ENCODE measurements at regions not wholly inside any gene's neighbourhood (a gene's known extent, or its start where the extent isn't known, plus 50 kb on each side); places are given as distances from the start of the nearest gene placed in this dataset.

DNA sequence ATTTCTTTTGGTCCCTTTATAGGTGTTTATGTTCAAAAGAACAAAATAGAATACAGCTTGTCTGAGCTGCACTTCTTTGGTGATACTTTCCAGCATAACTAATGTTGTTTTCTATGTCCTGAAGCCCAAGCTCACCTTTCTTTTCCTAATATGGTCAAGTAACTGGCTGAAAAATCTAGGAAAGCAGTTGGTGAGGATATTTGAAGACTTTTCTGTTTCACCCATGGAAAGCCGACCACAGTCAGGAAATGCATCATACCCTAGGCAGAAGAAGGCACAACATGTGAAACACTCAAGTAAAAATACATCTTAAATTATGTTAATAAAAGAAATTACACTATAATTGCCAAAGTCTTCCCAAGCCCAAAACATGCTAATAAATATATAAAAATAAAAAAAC is 337.0 kb downstream of the PDGFC start:
- no peak for TF ChIP-seq GATA1 (IDR thresholded peaks at IDR 0.05; ENCODE audit: low read depth, low read length)
- TF ChIP-seq POLR2A (IDR thresholded peaks at IDR 0.05; ENCODE audit: low read length), result no peak
- DNase-seq, result no peak

DNA sequence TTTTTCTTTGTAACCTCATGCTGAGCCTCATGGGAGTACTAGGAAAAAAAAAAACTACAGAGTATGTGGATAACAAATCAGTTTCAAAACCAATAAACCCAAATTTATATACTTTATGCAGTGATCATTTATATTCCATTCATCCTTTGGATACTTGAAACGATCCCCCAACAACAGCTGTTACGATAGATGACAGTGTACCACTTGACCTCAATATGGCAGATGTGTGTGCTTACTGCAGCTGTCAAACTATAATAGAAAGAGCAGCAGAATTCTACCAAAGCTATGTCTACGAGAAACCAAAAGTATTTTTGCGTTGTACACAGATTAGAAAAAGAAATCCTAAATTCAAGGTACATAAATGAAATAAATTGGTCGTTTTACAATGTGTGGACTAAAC is 337.8 kb downstream of the PDGFC start:
- TF ChIP-seq POLR2A (IDR thresholded peaks at IDR 0.05; ENCODE audit: low read length) (no peak), GATA1 (IDR thresholded peaks at IDR 0.05; ENCODE audit: low read depth, low read length) (no peak)

DNA sequence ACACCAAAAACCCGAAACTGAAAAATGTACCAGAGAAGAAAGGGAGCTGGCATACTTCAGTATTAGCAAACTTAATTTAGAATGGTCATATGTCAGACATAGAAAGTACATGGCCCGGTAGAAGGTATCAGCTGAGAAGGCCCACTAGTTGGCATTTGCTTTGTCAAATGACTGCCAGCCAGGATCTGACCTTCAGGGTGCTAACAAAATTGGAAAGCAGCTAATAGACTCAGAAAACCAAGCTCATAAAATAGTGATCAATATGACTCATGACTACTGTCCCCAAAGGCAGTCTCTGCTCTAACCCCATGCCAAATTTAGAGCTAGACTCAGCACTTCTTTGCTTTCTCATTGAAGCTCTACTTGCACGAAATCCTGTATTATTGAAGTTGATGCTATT is 342.7 kb downstream of the PDGFC start:
- DNase-seq, result no peak
- no peak for TF ChIP-seq POLR2A (IDR thresholded peaks at IDR 0.05; ENCODE audit: low read length)
- TF ChIP-seq GATA1 (IDR thresholded peaks at IDR 0.05; ENCODE audit: low read depth, low read length), result no peak

More for the DNA sequence above, 337.8 kb downstream of the PDGFC start:
- no peak for DNase-seq

DNA sequence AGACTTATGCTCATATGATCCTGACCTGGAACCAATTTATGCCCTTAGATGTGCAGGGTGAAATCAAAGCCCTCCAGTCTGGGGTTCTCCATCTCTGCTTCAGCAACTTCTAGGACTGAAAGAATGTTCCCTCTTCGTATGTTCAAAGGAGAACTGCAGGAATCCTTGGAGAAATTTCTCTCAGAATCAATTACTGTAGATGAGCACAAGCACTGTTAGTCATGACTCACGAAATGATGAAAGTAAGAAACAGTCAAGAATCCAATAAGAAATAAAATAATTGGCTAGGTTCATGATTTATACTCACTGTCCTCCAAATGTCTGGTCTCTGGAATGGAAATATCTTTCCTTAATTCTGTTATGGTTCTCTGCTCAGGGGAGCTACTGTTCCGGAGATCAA is 348.2 kb downstream of the PDGFC start:
- no peak for TF ChIP-seq GATA1 (IDR thresholded peaks at IDR 0.05; ENCODE audit: low read depth, low read length)
- TF ChIP-seq POLR2A (IDR thresholded peaks at IDR 0.05; ENCODE audit: low read length), result no peak
- DNase-seq, result no peak

DNA sequence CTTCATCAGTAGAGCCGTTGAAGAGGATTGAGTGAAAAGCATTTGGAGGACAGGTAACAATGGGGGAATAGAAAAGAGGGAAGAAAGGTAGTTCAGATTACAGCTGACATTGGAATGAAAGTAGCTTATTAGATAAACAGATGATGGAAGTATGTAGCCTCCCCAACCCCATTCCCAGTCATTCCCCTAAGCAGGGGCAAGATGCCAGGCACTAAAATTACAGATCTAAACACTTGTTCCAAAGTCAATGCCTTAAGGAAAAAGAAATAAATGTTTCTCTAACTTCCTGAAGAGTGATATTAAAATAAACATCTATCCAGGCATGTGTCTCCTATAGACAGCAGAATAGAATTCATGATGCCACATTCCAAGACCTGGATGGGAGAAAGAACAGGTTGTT is 350.8 kb downstream of the PDGFC start:
- TF ChIP-seq GATA1 (IDR thresholded peaks at IDR 0.05; ENCODE audit: low read depth, low read length), result no peak
- no peak for TF ChIP-seq POLR2A (IDR thresholded peaks at IDR 0.05; ENCODE audit: low read length)
- DNase-seq, result no peak

DNA sequence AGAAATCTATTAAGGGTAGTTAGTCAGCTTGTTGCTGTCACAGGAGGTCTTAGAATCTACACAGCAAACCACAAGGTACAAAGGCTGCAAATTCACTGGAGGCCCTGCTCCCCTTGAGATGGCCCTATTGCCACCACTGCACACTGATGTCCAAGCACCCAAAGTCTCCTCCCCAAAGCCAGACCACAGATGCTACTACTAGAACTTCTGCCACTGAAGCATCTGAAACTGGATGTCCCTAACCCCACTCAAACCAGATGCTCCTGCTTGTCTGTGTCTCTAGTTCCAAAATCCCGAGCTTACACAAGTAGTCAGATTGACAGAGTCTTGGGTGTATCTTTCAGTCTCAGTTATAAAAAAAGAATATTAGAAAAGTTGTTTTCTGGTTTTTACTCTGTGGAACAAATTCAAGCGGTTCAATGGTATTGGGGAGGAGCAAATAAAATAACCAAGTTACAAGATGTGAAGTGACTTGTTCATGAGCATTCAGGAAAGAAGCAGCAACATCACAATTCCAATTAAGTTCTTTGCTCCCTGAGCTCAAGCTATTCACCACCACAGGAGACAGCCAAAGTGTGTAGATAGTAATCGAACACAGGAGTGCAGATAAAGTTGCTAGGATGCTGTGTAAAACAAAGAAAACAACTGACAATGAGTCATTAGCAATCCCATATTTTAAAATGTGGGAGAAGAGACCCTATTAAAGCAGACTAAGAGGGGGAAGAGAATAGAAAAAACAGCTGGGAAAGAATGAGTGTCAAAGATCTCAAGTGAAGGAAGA is 352.3 kb downstream of the PDGFC start:
- TF ChIP-seq POLR2A (IDR thresholded peaks at IDR 0.05; ENCODE audit: low read length), result no peak
- no peak for TF ChIP-seq GATA1 (IDR thresholded peaks at IDR 0.05; ENCODE audit: low read depth, low read length)
- DNase-seq, result no peak

DNA sequence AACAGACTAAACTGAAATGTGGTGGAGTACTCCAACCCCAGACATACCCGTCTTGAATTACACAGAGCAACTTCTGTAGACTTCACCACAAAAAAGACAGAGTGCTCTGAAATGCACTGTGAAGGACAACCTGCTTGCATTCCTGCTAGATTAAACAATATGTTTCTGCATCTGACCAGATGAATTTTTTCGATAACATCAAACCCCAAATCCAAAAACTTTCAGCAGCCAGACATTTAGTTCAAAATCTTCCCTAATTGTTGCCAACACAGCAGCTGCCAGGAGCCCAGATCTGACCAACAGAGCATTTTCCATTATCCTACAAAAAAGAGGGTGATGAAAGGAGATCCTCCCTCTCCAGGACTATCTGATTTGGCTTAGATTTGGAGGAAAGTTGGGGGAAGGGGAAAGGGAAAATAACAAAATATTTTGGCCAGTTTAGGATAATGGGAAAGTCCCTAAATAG is 356.5 kb downstream of the PDGFC start:
- DNase-seq, result no peak
- TF ChIP-seq POLR2A (IDR thresholded peaks at IDR 0.05; ENCODE audit: low read length) (no peak), GATA1 (IDR thresholded peaks at IDR 0.05; ENCODE audit: low read depth, low read length) (no peak)

DNA sequence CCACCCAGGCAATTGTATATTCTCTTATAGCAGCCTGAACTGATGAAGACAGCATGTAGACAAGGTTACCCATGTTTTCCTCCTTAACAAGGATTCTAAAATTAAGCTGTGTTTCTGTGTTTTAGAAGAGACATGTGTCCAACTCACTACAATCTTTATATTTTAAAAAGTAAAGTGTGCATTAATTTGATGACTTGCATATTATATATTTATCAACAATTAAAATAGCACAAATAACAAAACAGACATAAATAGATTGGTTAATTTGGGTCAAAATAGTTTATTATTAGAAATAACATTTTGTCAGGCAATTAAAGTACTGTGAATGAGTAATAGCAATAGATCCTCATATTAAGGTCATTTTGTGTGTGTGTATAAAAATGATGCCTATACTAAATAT is 357.1 kb downstream of the PDGFC start:
- DNase-seq, result no peak
- TF ChIP-seq GATA1 (IDR thresholded peaks at IDR 0.05; ENCODE audit: low read depth, low read length) (no peak), POLR2A (IDR thresholded peaks at IDR 0.05; ENCODE audit: low read length) (no peak)

DNA sequence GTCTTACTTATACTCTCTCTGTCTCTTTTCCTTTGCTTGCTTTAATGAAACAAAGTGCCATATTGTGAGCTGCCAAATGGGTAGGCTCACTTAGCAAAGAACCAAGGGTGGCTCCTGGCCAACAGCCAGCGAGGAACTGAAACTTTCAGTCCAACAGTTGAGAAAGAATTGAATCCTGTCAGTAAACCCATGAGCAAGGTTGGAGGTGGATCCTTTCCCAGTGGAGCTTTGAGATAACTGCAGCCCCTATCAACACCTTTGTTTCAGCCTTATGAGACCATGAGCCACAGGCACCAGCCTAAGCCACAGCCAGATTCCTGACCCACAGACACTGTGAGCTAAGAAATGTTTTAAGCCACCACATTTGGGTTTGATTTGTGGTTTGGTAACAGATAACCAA is 362.2 kb downstream of the PDGFC start:
- DNase-seq, result no peak
- TF ChIP-seq GATA1 (IDR thresholded peaks at IDR 0.05; ENCODE audit: low read depth, low read length) (no peak), POLR2A (IDR thresholded peaks at IDR 0.05; ENCODE audit: low read length) (no peak)

DNA sequence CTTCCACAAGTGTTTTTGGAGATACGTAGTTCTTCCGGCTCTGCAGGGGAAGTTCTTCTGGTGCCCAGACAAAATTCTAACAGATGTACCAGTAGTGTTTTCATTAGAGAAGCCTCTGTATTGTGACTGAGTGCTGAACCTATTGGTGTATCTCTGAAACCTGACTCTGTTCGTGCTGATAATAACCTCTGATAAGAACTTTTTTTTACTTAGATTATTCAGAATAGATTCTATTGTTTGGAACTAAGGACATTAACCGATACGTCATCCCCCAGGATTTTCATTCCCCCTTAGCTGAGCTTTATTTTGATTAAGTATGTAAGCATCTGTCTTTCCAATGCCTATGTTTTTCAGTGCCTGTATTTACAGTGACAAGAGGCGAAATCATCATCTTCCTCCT is 362.9 kb downstream of the PDGFC start:
- no peak for DNase-seq
- TF ChIP-seq GATA1 (IDR thresholded peaks at IDR 0.05; ENCODE audit: low read depth, low read length), result no peak
- no peak for TF ChIP-seq POLR2A (IDR thresholded peaks at IDR 0.05; ENCODE audit: low read length)

DNA sequence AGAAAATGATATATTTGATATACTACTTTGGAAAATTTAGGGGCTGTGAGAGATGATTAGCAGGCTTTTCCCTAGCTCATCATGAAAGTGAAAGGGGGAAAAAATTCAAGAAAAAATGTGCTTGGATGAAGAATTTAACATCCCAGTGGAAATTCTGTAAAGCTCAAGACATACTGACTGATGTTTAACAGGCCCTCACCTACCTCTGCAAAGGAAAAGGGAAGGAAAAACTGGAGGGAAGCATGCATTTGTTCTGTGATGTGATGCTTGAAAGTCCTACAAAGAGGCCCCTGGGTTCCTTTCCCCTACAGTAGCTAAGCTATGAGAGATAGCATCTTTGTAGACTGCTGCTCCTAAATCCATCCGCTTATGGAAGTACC is 364.1 kb downstream of the PDGFC start:
- DNase-seq, result no peak
- no peak for TF ChIP-seq POLR2A (IDR thresholded peaks at IDR 0.05; ENCODE audit: low read length)
- no peak for TF ChIP-seq GATA1 (IDR thresholded peaks at IDR 0.05; ENCODE audit: low read depth, low read length)

DNA sequence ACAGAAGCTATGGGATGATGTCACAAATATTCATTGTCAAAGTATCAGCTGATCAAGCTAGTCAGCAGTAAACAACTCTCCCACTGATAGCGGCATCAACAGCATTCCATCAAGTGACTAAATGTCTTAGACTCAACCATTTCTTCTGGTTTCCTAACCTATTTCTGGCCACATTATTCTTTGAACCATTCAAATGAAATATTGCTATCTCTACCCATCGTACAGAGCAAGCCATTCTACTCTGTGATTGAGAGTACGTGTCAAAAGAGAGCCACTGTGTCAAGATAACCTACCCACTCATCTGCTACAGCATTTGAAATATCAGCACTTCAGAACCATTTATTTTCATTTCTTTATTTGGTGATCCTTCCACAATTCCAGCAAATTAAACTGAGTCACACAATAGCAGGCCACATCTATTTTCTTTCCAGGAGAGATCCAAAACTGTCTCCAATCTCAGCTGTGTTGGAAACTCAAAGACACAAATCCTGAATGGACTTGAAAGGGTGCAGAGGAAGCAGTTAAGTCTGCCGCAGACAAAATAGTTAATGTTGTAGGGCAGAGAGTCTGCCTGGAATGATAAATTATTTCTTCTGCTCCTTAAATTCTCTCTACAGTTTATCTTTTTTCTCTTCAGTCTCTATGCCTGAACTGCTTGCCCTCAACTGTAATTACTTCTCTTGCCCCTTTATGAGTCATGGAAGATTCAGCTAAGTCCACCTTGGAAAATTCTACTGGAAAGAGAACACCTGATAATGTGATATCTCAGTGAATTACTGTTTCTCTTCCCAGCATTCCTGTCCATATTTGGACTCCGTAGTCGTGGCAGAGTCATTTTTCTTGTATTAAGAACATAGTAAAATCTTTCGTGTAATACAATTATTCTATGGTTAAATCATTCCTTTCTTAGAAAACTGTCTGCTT is 364.8 kb downstream of the PDGFC start:
- no peak for DNase-seq
- no peak for TF ChIP-seq GATA1 (IDR thresholded peaks at IDR 0.05; ENCODE audit: low read depth, low read length)
- TF ChIP-seq POLR2A (IDR thresholded peaks at IDR 0.05; ENCODE audit: low read length), result no peak

DNA sequence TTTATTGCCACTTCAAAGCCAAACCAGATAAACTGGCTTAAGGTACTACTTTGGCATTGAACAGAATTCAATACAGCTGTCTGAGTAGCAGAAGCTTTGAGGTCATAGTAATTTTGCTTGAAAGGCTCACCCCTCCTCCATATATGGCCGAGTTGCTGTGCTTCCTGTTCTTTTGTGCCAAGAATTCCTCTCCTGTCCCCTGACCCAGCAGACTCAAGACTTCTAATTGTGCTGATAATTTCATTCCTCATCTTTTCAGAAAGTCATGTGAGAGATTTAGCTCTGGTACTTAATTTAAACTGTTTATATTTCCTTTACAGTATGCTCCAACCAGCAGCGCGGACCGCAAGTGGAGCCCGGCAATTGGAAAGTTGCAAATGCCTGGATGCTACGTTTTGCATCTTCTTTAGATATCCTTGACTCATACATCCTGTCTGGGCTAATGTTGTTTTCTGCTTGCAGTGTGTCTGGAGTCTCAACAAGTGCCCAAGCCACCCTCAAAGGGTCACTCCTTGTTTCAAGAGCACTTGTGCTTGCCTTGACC is 373.4 kb downstream of the PDGFC start:
- TF ChIP-seq GATA1 (IDR thresholded peaks at IDR 0.05; ENCODE audit: low read depth, low read length) (no peak), POLR2A (IDR thresholded peaks at IDR 0.05; ENCODE audit: low read length) (no peak)
- no peak for DNase-seq

DNA sequence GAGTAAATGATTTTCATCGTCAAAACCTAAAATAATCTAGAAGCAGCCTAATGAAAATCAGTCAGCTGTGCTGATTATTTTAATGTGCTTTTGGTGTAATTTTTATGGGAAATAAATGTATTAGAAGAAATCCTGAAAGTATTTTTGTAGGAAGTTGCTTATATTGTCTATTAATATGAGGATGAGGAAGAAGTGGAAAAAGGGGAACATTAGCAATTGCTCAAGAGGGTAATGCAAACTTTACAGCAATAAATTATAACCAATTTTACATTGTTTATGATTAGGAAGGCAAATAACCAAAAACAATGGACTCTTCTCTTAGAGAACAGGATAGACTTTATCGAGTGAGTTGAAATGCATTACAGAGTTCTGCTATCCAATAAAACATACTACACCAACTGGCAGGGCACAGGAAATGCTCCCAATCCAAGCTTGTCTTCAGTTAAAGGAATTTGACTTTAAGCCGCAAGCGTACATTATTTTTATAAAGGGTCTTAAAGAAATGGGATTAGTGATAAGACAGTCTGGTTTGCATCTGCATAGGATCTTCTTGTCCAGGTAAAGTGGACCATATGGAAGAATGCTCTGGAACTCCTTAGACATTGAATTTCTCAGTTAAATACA is 374.8 kb downstream of the PDGFC start:
- TF ChIP-seq GATA1 (IDR thresholded peaks at IDR 0.05; ENCODE audit: low read depth, low read length) (no peak), POLR2A (IDR thresholded peaks at IDR 0.05; ENCODE audit: low read length) (no peak)
- no peak for DNase-seq
